GM12878 (cell line): ENCODE measurements at regions not wholly inside any gene's neighbourhood (a gene's known extent, or its start where the extent isn't known, plus 50 kb on each side); places are given as distances from the start of the nearest gene placed in this dataset.

Experiments
- ATAC-seq: fragments of 200-7000 bp; cut with Tn5 transposase; 3 replicates; pipeline ENCODE4 v1.9.1; 2020; ENCODE audit warnings: mild to moderate bottlenecking, moderate library complexity
- BruUV-seq: library from RNA; stranded (reverse); fragments of 400-500 nt; replicated peaks from 2 replicates; lab custom pipeline; 2021; lab: Mats Ljungman, UMichigan
- CTCF ChIA-PET: fragments of 300-600 bp; sonication (Branson Sonifier 250); formaldehyde crosslinking; extraction: SDS; loops from one replicate; lab custom pipeline; 2021; ENCODE audit warnings: inconsistent platforms; lab: Yijun Ruan, JAX
- POLR2A ChIA-PET: fragments of 350-600 bp; formaldehyde crosslinking; extraction: SDS; loops from one replicate; lab custom pipeline; 2021; ENCODE audit warnings: inconsistent platforms; lab: Charles Lee
- RAD21 ChIA-PET: fragments of 300-600 bp; sonication (Branson Sonifier 250); formaldehyde crosslinking; loops from one replicate; lab custom pipeline; 2023; ENCODE audit warnings: antibody characterized with exemption; ENCODE audit not compliant: unreplicated experiment; lab: Charles Lee
- SMC1A ChIA-PET: fragments of 300-600 bp; sonication (Branson Sonifier 250); formaldehyde crosslinking; loops from one replicate; lab custom pipeline; 2023; ENCODE audit not compliant: unreplicated experiment, uncharacterized antibody; lab: Charles Lee
- DNase-seq: peaks from one replicate; pipeline ENCODE4 v3.0.0-alpha.2; 2011; ENCODE audit warnings: low read depth, low spot score
- FAIRE-seq: peaks from 3 replicates; lab custom pipeline; 2011; peaks lifted over from hg19 to GRCh38; lab: Jason Lieb, UNC
- H2AFZ ChIP-seq: 2 replicates; pipeline ENCODE4 v1.6.0; 2011; ENCODE audit warnings: low read depth, low read length, control low read depth; ENCODE audit not compliant: control insufficient read depth
- H3K27ac ChIP-seq: 2 replicates; pipeline ENCODE4 v1.5.1; 2011; ENCODE audit warnings: control low read depth; ENCODE audit not compliant: control insufficient read depth, insufficient read depth
- H3K27me3 ChIP-seq, 2 experiments: replicated peaks in 1 of 2; 2 replicates each; pipeline versions ENCODE4 v1.6.0 to v1.6.1; 2011; ENCODE audit warnings: low read length in 1 of 2; ENCODE audit not compliant: control insufficient read depth in 2 of 2, insufficient read depth in 2 of 2
- H3K36me3 ChIP-seq, 2 experiments: 2 replicates each; pipeline ENCODE4 v1.5.1; 2011; ENCODE audit warnings: low read length in 1 of 2; ENCODE audit not compliant: control insufficient read depth in 2 of 2, insufficient read depth in 2 of 2
- H3K4me1 ChIP-seq: 2 replicates; pipeline ENCODE4 v1.6.1; 2011; ENCODE audit warnings: mild to moderate bottlenecking, low read length, moderate library complexity, mixed read lengths; ENCODE audit not compliant: control insufficient read depth, insufficient read depth
- H3K4me2 ChIP-seq: 2 replicates; pipeline ENCODE4 v1.6.0; 2011; ENCODE audit warnings: control low read depth; ENCODE audit not compliant: control insufficient read depth, insufficient read depth
- H3K4me3 ChIP-seq: fragments of 200-600 bp; sonication (generic); 2 replicates; pipeline ENCODE4 v1.5.1; 2016
- H3K79me2 ChIP-seq: 2 replicates; pipeline ENCODE4 v1.6.0; 2011; ENCODE audit warnings: low read length; ENCODE audit not compliant: control insufficient read depth, insufficient read depth
- H3K9ac ChIP-seq: 2 replicates; pipeline ENCODE4 v1.8.0; 2011; ENCODE audit warnings: low read length, control low read depth, mixed read lengths; ENCODE audit not compliant: control insufficient read depth, insufficient read depth
- H3K9me3 ChIP-seq: replicated peaks from 3 replicates; pipeline ENCODE4 v1.5.1; 2011; ENCODE audit warnings: mild to moderate bottlenecking, low read length; ENCODE audit not compliant: control insufficient read depth, insufficient read depth
- H4K20me1 ChIP-seq: 2 replicates; pipeline ENCODE4 v1.6.0; 2011; ENCODE audit not compliant: control insufficient read depth, insufficient read depth
- CREB1 ChIP-seq: IDR thresholded peaks from 2 replicates; pipeline ENCODE4 v1.6.1; 2012; ENCODE audit warnings: low read depth, mild to moderate bottlenecking, inconsistent platforms
- EGR1 ChIP-seq, 2 experiments: IDR thresholded peaks; 1 replicate in 1 of 2; 2 replicates in 1 of 2; pipeline ENCODE4 v1.6.1; 2011 to 2012; ENCODE audit warnings: low read depth in 2 of 2, low read length in 2 of 2, borderline replicate concordance in 1 of 2, mild to moderate bottlenecking in 1 of 2, moderate library complexity in 1 of 2
- EZH2 ChIP-seq: IDR thresholded peaks from 2 replicates; pipeline ENCODE4 v1.6.1; 2012; ENCODE audit warnings: low read depth, mild to moderate bottlenecking, control low read depth, inconsistent platforms, low read length, borderline replicate concordance; ENCODE audit not compliant: control insufficient read depth
- LARP7 ChIP-seq: fragments of 450-650 bp; IDR thresholded peaks from 2 replicates; pipeline ENCODE4 v1.6.1; 2017; ENCODE audit warnings: mild to moderate bottlenecking
- MTA2 ChIP-seq: fragments of 450-650 bp; IDR thresholded peaks from 2 replicates; pipeline ENCODE4 v1.6.1; 2016; ENCODE audit warnings: low read depth, mild to moderate bottlenecking, moderate library complexity
- PAX5 ChIP-seq: IDR thresholded peaks from 2 replicates; pipeline ENCODE4 v1.6.1; 2011; ENCODE audit warnings: low read depth, low read length, borderline replicate concordance
- RAD21 ChIP-seq: IDR thresholded peaks from 2 replicates; pipeline ENCODE4 v1.6.1; 2011; ENCODE audit warnings: mild to moderate bottlenecking, low read depth, low read length, moderate library complexity; ENCODE audit not compliant: insufficient read depth
- TARDBP ChIP-seq: IDR thresholded peaks from 2 replicates; pipeline ENCODE4 v1.6.1; 2016; ENCODE audit warnings: borderline replicate concordance
- WGBS: methylation state at CpG from one replicate; pipeline ENCODE4 v1.1.6; 2016; ENCODE audit warnings: low lambda C conversion rate; ENCODE audit not compliant: insufficient replicate concordance, insufficient coverage; ENCODE audit errors: missing lambda C conversion rate; 5-methylcytosine and 5-hydroxymethylcytosine counted together
- in situ Hi-C: fragments of 300-500 bp; cut with MboI; formaldehyde crosslinking; loops from 9 replicates; pipeline ENCODE4 v1.14.3; 2018; ENCODE audit warnings: mixed read lengths
- intact Hi-C: fragments of 100-400 bp; cut with micrococcal nuclease; formaldehyde crosslinking; loops from one replicate; pipeline ENCODE4 v1.14.2; 2022; ENCODE audit not compliant: unreplicated experiment
- TF ChIP-seq, protein P1 (sequence below): fragments of 450-650 bp; IDR thresholded peaks from 2 replicates; pipeline ENCODE4 v1.6.1; 2016; ENCODE audit warnings: mild to moderate bottlenecking, moderate library complexity, borderline replicate concordance
- TF ChIP-seq, protein P2 (sequence below): IDR thresholded peaks from 2 replicates; pipeline ENCODE4 v1.6.1; 2011; ENCODE audit warnings: mild to moderate bottlenecking, low read depth, low read length, moderate library complexity; ENCODE audit not compliant: insufficient replicate concordance
- TF ChIP-seq, protein P3 (sequence below): fragments of 450-650 bp; IDR thresholded peaks from 2 replicates; pipeline ENCODE4 v1.6.1; 2017; ENCODE audit warnings: antibody characterized with exemption, mild to moderate bottlenecking, moderate library complexity

DNA sequence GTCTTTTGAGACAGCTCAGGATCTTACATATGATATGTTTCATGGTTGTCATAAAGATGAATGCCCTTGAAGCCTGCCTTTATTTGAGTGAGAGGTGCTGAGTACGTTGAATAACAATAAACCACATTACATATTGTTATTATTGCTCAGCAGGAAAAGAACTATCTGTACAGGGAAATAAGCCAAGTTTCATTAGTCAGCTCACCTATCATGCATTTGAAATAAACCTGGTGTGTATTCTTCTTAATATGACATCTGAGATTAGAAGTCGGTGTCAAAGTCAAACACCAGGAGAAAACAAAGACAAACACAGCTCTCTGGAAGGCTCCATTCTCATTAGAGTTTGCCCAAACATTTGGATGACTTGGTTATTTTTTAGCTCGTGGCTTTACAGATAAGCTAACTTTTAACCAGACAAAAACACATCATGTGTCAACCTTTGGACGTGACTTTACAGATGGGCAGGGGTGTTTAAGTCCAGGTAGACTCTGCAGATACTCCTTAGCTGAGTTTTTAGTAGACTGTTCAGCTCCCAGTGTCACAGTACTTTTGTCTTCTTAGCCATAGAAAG, 71.2 kb upstream of the AOAH start (continued):
- TF ChIP-seq, protein P1, sequence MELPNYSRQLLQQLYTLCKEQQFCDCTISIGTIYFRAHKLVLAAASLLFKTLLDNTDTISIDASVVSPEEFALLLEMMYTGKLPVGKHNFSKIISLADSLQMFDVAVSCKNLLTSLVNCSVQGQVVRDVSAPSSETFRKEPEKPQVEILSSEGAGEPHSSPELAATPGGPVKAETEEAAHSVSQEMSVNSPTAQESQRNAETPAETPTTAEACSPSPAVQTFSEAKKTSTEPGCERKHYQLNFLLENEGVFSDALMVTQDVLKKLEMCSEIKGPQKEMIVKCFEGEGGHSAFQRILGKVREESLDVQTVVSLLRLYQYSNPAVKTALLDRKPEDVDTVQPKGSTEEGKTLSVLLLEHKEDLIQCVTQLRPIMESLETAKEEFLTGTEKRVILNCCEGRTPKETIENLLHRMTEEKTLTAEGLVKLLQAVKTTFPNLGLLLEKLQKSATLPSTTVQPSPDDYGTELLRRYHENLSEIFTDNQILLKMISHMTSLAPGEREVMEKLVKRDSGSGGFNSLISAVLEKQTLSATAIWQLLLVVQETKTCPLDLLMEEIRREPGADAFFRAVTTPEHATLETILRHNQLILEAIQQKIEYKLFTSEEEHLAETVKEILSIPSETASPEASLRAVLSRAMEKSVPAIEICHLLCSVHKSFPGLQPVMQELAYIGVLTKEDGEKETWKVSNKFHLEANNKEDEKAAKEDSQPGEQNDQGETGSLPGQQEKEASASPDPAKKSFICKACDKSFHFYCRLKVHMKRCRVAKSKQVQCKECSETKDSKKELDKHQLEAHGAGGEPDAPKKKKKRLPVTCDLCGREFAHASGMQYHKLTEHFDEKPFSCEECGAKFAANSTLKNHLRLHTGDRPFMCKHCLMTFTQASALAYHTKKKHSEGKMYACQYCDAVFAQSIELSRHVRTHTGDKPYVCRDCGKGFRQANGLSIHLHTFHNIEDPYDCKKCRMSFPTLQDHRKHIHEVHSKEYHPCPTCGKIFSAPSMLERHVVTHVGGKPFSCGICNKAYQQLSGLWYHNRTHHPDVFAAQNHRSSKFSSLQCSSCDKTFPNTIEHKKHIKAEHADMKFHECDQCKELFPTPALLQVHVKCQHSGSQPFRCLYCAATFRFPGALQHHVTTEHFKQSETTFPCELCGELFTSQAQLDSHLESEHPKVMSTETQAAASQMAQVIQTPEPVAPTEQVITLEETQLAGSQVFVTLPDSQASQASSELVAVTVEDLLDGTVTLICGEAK, result no peak

DNA sequence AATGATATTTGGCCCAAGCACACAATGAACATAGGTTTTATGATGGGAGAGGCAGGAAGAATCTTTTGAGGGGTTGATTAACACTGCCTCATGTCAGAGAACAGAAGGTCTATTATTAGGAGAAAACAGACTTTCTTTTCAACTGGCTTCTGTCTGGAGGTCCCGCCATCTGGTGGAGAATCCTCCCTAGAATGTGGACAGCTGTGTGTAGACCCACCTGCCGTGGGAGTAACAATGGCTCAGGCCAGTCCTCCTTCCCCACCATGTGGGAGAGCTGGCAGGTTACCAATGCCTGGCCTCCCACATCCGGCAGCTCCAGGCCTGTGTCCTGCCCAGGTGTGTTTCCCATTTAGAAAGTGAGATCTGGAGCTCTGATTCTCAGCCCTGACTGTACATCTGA, 70.4 kb upstream of the AOAH start:
- Histone ChIP-seq H3K27me3 (no peaks in the 10 kb centered on the region), H2AFZ (no peak overlapping the region), H3K4me3 (no peak overlapping the region), H3K27ac (no peak overlapping the region), H3K36me3 (no peaks in the 10 kb centered on the region), H3K9ac (no peak overlapping the region), H3K4me2 (no peak overlapping the region), H3K79me2 (no peaks in the 10 kb centered on the region), H3K9me3 (no peaks in the 10 kb centered on the region; the same call in 2 of the 3 replicates), H3K4me1 (no peaks in the 10 kb centered on the region), H4K20me1 (no peaks in the 10 kb centered on the region)
- RAD21 ChIA-PET, result interaction anchor here (1.3 kb wide), 1 partner anchor 173 kb away, joined by 3 read pairs; no protein-coding TSS in a partner anchor
- POLR2A ChIA-PET, result no interaction called here
- ATAC-seq, result no peak
- SMC1A ChIA-PET, result interaction anchor here (1.0 to 1.4 kb wide), 4 partner anchors 9 to 71 kb away, joined by 3 to 7 read pairs (median 4); no protein-coding TSS in a partner anchor
- in situ Hi-C loops (no loop called here), intact Hi-C loops (no loop called here)
- FAIRE-seq, result no peak
- CTCF ChIA-PET, result interaction anchor here (1.7 kb wide), 1 partner anchor 321 kb away, joined by 4 read pairs; no protein-coding TSS in a partner anchor
- WGBS, result 61% methylated on average over 3 of the region's 3 CpGs
- DNase-seq, result no peak
- BruUV-seq, result no TSS peak
- no peak for TF ChIP-seq EZH2
- TF ChIP-seq MTA2, result no peak
- TF ChIP-seq CREB1, result no peak
- no peak for TF ChIP-seq RAD21
- no peak for TF ChIP-seq LARP7
- TF ChIP-seq PAX5, result no peak
- no peak for TF ChIP-seq EGR1 (IDR thresholded peaks at IDR 0.05; ENCODE audit: borderline replicate concordance in 1 of 2, low read depth in 2 of 2, low read length in 2 of 2)
- TF ChIP-seq, protein P2, sequence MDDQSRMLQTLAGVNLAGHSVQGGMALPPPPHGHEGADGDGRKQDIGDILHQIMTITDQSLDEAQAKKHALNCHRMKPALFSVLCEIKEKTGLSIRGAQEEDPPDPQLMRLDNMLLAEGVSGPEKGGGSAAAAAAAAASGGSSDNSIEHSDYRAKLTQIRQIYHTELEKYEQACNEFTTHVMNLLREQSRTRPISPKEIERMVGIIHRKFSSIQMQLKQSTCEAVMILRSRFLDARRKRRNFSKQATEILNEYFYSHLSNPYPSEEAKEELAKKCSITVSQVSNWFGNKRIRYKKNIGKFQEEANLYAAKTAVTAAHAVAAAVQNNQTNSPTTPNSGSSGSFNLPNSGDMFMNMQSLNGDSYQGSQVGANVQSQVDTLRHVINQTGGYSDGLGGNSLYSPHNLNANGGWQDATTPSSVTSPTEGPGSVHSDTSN, result no peak
- TF ChIP-seq, protein P3, sequence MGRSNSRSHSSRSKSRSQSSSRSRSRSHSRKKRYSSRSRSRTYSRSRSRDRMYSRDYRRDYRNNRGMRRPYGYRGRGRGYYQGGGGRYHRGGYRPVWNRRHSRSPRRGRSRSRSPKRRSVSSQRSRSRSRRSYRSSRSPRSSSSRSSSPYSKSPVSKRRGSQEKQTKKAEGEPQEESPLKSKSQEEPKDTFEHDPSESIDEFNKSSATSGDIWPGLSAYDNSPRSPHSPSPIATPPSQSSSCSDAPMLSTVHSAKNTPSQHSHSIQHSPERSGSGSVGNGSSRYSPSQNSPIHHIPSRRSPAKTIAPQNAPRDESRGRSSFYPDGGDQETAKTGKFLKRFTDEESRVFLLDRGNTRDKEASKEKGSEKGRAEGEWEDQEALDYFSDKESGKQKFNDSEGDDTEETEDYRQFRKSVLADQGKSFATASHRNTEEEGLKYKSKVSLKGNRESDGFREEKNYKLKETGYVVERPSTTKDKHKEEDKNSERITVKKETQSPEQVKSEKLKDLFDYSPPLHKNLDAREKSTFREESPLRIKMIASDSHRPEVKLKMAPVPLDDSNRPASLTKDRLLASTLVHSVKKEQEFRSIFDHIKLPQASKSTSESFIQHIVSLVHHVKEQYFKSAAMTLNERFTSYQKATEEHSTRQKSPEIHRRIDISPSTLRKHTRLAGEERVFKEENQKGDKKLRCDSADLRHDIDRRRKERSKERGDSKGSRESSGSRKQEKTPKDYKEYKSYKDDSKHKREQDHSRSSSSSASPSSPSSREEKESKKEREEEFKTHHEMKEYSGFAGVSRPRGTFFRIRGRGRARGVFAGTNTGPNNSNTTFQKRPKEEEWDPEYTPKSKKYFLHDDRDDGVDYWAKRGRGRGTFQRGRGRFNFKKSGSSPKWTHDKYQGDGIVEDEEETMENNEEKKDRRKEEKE, result no peak
- no peak for TF ChIP-seq TARDBP
